NCI-H460 (cell line): ENCODE measurements at regions not wholly inside any gene's neighbourhood (a gene's known extent, or its start where the extent isn't known, plus 50 kb on each side); places are given as distances from the start of the nearest gene placed in this dataset.

ENCODE experiments used
- DNase-seq: peaks from one replicate; pipeline ENCODE4 v3.0.0-alpha.2; 2016; ENCODE audit warnings: low read depth; ENCODE audit errors: extremely low read depth

DNA sequence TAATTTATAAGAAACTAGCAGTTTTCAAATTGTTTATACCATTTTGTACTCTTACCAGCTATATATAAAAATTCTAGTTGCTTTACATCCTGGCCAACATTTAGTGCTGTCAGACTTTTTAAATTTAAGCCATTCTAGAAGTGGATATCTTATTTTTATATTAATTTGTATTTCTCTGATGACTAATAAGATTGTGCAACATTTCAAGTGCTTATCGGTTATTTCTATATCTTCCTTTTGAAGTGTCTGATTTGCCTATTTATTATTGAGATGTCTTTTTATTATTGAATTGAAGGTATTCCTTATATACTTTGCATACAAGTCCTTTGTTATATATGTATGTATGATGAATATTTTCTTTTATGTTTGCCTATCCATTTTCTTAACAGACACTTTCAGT is 324.0 kb downstream of the ELAVL2 start:
- DNase-seq: no peak

DNA sequence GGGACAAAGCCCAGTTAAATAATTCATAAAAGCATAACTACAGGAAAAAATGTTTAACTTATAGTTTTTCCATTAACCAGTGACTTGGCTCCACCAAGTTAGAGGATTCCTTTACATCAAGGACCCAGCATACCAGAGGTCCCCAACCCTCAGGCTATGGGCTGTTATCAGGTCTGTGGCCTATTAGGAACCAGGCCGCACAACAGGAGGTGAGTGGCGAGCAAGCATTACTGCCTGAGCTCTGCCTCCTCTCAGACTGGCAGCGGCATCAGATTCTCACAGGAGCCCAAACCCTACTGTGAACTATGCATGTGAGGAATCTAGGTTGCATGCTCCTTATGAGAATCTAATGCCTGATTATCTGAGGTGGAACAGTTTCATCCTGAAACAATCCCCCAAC is 303.1 kb downstream of the ELAVL2 start:
- DNase-seq: no peak

GRCh38 chr9:23524607-23525155 is 301.4 kb downstream of the ELAVL2 start:
- no peak for DNase-seq

- DNase-seq: no peak
Measured at GRCh38 chr9:23526806-23527205, 299.2 kb downstream of the ELAVL2 start.

GRCh38 chr9:23532282-23532681 is 293.8 kb downstream of the ELAVL2 start:
- no peak for DNase-seq

DNA sequence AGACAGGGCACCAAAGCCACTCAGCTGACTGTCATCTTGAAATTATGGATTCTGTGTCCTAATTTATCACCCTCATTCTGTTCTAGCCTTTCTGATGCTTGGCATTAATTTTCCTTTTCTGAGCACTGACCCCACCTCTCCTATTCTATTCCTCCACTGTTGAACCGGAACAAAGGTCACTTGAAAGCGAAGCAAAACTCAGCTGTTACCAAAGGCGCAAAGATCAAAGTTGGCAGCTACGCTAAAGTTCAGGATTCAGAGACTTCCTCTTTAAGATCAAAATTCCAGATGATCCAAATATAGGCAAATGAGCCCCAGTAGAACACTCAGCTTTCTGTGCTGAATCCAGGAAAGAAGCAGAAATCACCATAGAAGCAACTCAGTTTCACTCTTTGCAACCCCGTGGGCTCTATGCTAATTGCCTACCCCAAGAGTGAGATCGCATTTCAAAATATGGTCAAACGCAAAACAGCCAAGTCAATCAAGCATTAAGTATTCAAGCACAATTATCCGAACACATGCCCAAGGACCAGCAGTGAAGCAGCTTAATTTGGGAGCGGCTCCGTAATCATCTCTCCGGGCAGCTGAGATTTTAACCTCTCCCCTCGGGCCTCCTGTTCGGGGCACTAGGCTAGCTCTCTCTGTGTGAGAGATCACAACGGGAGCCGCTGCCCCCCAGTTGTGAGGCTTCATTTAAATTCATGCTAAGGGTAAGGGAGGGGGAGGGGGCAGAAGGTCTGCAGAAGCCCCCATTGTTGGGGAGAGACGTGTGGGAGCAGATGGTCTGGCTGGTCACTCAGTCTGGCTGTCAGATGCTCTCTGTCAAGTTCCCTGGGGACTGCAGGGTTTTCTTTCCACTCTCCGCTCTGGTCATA is 288.6 kb downstream of the ELAVL2 start:
- no peak for DNase-seq

GRCh38 chr9:23538067-23538402 is 288.0 kb downstream of the ELAVL2 start:
- DNase-seq: no peak

GRCh38 chr9:23538461-23539003 is 287.5 kb downstream of the ELAVL2 start:
- no peak for DNase-seq

GRCh38 chr9:23539311-23539710 is 286.7 kb downstream of the ELAVL2 start:
- no peak for DNase-seq

- no peak for DNase-seq
Measured at GRCh38 chr9:23541976-23542375, 284.1 kb downstream of the ELAVL2 start.

GRCh38 chr9:23542438-23542837 is 283.6 kb downstream of the ELAVL2 start:
- no peak for DNase-seq

DNA sequence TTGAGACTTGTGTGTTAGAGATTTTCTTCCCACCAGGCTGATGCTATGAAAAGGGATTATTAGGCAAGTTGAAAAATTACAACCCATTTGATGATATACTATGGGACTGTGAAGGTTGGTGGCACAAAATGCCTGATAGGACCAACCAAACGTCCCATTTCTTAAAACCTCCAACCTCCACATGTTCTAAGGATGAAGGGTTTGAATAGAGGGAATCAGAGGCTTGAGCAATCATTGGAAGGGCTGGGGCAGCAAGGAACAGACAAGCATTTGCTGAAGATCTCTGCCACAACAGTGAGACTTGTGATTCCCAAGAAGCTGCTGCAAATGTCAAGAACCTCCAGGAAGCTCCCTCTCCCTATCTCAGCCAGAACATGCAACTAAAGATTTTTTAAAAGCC is 283.1 kb downstream of the ELAVL2 start:
- DNase-seq: no peak

GRCh38 chr9:23543419-23543818 is 282.6 kb downstream of the ELAVL2 start:
- DNase-seq: no peak

GRCh38 chr9:23545728-23546127 is 280.3 kb downstream of the ELAVL2 start:
- no peak for DNase-seq

DNA sequence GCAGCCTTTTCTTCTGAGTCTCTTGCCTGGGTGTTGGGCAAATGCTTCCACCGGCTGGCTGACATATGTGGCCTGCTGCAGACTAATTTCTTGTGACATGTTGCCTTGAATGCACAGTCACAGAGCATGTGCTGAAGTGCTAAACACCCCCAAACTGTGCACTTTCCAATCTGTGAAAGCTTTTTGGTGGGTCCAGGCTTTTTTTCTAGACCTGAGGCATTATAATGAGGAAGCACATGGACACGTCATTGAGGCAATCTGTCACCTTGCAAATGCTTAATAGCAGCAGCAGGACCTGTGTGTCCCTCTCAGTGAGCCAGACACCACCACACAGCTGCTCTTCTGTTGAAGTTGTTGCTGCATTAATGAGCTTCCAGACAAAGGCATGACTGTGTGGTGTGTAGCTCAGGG is 274.7 kb downstream of the ELAVL2 start:
- DNase-seq: no peak

DNA sequence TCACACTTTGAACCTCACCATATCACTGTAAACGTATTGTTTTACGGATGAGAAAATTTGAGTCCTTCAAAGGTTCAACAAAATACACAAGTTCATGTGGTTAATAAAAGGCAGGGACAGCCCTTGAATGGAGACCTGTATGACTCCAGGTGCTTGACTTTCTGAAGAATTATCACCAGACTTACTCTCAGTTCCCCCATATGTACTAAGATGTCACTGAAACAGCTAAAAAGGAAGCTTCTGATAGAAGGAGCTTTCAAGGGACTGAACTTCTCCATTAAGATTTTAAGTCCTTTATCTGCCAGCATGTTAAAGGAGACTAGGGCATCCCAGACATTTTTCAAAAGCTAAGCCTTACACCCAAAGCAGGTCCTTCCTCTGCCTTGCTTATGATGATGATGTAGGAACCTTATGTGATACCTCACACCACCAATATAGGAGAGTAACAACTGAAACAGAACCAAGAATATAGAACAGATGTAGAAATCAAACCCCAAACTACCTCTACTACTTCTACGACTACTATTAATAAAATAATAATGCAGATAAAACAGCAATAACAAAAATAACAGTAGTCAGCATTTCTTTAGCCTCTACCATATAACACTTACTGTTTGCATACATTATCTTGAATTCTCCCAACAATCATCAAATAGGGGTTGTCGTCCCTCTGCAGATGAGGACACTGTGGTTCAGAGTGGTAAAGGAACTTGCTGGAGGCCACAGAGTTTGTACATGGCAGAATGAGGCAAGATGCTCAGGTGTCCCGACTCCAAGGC is 273.9 kb downstream of the ELAVL2 start:
- no peak for DNase-seq

DNA sequence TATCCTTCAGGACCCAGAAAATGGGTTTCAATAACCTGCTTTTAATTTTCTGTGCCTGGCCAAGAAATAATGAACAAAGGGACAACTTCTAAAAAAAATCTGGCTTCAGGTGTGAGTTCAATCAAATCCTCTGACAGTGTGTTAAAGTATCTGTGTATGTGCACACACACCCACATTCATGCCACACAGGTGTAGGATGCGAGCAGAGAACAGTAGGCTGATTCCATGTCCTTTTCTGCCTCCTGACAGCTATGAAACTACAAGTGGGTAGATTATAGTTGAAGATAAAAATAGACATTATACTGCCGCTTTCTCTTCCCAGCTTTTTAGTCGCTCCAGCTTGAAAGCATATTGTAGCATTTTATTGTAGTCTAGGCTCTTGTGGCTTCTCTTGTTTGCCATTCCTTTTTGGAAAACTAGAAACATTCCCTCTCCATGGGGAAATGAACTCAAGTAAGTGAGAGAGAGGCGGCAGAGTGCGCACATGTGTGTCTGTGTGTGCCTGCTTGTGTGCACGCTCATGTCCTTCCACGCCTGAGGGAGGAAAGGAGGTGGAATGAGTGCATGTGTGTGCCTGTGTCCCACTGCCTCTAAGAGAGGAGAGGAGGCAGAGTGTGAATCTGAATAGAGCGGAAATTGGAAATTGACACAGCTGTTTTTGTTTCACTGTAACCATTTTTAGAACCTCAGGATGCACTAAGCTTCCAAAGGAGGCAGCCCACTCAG is 273.0 kb downstream of the ELAVL2 start:
- no peak for DNase-seq

DNA sequence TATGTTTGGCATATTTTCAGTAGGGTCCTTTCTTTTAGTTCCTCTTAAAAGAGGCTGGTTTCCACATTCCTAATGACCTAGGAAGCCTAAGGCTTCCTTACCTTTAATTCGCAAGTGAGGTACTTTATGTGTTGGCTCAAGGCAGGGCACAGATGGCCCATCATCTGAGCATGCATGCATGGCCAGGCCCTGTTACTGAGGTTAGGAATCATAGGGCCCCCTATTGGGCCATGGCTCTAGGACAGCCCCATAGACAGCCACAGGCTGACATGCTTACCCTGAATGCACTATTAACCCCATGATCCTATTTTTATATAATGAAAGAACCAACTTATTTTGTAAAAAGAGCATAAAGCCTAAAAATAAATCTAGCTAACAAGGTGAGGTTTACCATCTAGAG is 271.4 kb downstream of the ELAVL2 start:
- no peak for DNase-seq

DNA sequence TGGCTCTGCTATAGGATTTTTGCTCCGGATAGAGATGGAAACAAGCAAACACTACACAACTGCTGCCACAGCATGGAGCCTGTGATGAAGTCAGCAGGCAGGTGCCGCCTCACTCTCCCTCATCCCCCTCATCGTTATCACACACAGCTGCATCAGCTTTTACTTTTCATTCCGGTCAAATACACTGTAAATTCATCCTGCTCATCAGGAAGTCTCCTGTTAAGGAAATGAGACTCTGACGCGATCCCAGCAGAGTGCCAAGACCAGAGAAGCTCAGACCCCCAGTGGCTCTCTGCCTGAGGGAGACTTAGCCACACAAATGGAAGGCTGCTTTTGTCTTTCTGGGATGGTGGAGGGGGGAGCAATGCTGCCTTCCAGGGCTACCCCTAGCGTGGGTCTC is 270.2 kb downstream of the ELAVL2 start:
- DNase-seq: no peak

GRCh38 chr9:23556459-23556858 is 269.6 kb downstream of the ELAVL2 start:
- no peak for DNase-seq

- DNase-seq: no peak
Measured at GRCh38 chr9:23557689-23558088, 268.4 kb downstream of the ELAVL2 start.
